WTC11 (cell line): ENCODE measurements at regions not wholly inside any gene's neighbourhood (a gene's known extent, or its start where the extent isn't known, plus 50 kb on each side); places are given as distances from the start of the nearest gene placed in this dataset.

ENCODE experiments used
- FOXP1 ChIP-seq: sonication (generic); formaldehyde crosslinking; IDR thresholded peaks from 2 replicates; pipeline ENCODE4 v1.8.0; 2022; ENCODE audit warnings: missing genetic modification reagents, mild to moderate bottlenecking, moderate library complexity, borderline replicate concordance
- PRRX2 ChIP-seq: fragments of 250-450 bp; sonication (Bioruptor Pico); IDR thresholded peaks from 2 replicates; pipeline ENCODE4 v1.8.0; 2021; ENCODE audit warnings: mild to moderate bottlenecking
- SMAD3 ChIP-seq: sonication (generic); formaldehyde crosslinking; IDR thresholded peaks from 2 replicates; pipeline ENCODE4 v1.8.0; 2022; ENCODE audit warnings: missing genetic modification reagents, mild to moderate bottlenecking, borderline replicate concordance
- STAT6 ChIP-seq: sonication (generic); formaldehyde crosslinking; conservative IDR thresholded peaks from 2 replicates; pipeline ENCODE4 v1.8.1; 2023; ENCODE audit warnings: mild to moderate bottlenecking, low read depth, missing genetic modification reagents, moderate library complexity
- ZNF512 ChIP-seq: sonication (generic); formaldehyde crosslinking; IDR thresholded peaks from 2 replicates; pipeline ENCODE4 v1.8.1; 2022; ENCODE audit warnings: missing genetic modification reagents, borderline replicate concordance
- ZNF532 ChIP-seq: fragments of 250-450 bp; sonication (Bioruptor Pico); IDR thresholded peaks from 2 replicates; pipeline ENCODE4 v1.9.0; 2021; ENCODE audit warnings: mild to moderate bottlenecking, borderline replicate concordance
- TF ChIP-seq, protein P1 (sequence below): fragments of 200-600 bp; IDR thresholded peaks from 2 replicates; pipeline ENCODE4 v1.8.0; 2022; ENCODE audit warnings: antibody characterized with exemption

GRCh38 chr7:114153700-114154099 lies 234.9 kb upstream of the PPP1R3A start:
- TF ChIP-seq, protein P1, sequence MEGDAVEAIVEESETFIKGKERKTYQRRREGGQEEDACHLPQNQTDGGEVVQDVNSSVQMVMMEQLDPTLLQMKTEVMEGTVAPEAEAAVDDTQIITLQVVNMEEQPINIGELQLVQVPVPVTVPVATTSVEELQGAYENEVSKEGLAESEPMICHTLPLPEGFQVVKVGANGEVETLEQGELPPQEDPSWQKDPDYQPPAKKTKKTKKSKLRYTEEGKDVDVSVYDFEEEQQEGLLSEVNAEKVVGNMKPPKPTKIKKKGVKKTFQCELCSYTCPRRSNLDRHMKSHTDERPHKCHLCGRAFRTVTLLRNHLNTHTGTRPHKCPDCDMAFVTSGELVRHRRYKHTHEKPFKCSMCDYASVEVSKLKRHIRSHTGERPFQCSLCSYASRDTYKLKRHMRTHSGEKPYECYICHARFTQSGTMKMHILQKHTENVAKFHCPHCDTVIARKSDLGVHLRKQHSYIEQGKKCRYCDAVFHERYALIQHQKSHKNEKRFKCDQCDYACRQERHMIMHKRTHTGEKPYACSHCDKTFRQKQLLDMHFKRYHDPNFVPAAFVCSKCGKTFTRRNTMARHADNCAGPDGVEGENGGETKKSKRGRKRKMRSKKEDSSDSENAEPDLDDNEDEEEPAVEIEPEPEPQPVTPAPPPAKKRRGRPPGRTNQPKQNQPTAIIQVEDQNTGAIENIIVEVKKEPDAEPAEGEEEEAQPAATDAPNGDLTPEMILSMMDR, result no peak
- no peak for TF ChIP-seq FOXP1 (CRISPR knock-in tag)
- TF ChIP-seq PRRX2 (CRISPR knock-in tag), result no peak
- no peak for TF ChIP-seq STAT6
- no peak for TF ChIP-seq ZNF512 (CRISPR knock-in tag)
- no peak for TF ChIP-seq ZNF532 (CRISPR knock-in tag)
- TF ChIP-seq SMAD3 (CRISPR knock-in tag), result no peak
